ENCODE measurements at regions not wholly inside any gene's neighbourhood (a gene's known extent, or its start where the extent isn't known, plus 50 kb on each side); places are given as distances from the start of the nearest gene placed in this dataset.
"Not testable (repeated sequence)": the region's sequence is repeated elsewhere in the genome, so short reads cannot be mapped to it uniquely, and the experiment has no call there.

- no peak overlapping the region for H3K4me3 ChIP-seq (ENCODE audit: control insufficient read depth, low read depth, low read length)
- TF ChIP-seq CTCF (conservative IDR thresholded peaks at IDR 0.05; ENCODE audit: control insufficient read depth, insufficient read depth, low read depth, low read length): no peak
- DNase-seq (ENCODE audit: low read depth): peak; percentile 98
Measured at GRCh38 chr2:113818382-113818951, 62.0 kb upstream of the SLC35F5 start.

- DNase-seq (ENCODE audit: low read depth); H3K4me3 ChIP-seq (ENCODE audit: control insufficient read depth, low read depth, low read length): not testable (repeated sequence)
Measured at GRCh38 chr2:113813396-113813795, 57.0 kb upstream of the SLC35F5 start.

GRCh38 chr2:113812204-113812603 lies 55.8 kb upstream of the SLC35F5 start:
- no peak overlapping the region for H3K4me3 ChIP-seq (ENCODE audit: control insufficient read depth, low read depth, low read length)
- DNase-seq (ENCODE audit: low read depth): no peak
- TF ChIP-seq CTCF (conservative IDR thresholded peaks at IDR 0.05; ENCODE audit: control insufficient read depth, insufficient read depth, low read depth, low read length): no peak

GRCh38 chr2:113809076-113809736 lies 52.8 kb upstream of the SLC35F5 start:
- no peak for DNase-seq (ENCODE audit: low read depth)
- H3K4me3 ChIP-seq (ENCODE audit: control insufficient read depth, low read depth, low read length): no peak overlapping the region
- TF ChIP-seq CTCF (conservative IDR thresholded peaks at IDR 0.05; ENCODE audit: control insufficient read depth, insufficient read depth, low read depth, low read length): no peak

DNA sequence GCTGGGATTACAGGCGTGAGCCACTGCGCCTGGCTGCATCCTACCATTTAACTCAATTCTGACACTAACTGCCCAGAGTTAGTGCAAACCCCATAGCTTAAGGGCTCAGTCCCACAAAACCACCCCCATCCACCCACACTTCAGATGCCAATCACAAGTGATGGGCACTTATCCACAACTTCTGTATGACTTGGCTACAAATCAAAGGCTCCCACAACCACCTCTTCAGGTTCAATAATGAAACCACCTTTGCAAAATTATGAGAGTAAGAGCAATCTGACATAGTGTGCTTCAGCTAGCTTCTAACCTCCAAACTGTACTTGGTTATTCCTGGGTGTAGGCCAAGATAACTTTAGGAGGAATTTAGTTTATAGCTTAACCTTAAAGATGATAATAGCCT lies 51.3 kb upstream of the SLC35F5 start:
- H3K4me3 ChIP-seq (ENCODE audit: control insufficient read depth, low read depth, low read length): no peak overlapping the region
- no peak for DNase-seq (ENCODE audit: low read depth)
- TF ChIP-seq CTCF (conservative IDR thresholded peaks at IDR 0.05; ENCODE audit: control insufficient read depth, insufficient read depth, low read depth, low read length): no peak

DNA sequence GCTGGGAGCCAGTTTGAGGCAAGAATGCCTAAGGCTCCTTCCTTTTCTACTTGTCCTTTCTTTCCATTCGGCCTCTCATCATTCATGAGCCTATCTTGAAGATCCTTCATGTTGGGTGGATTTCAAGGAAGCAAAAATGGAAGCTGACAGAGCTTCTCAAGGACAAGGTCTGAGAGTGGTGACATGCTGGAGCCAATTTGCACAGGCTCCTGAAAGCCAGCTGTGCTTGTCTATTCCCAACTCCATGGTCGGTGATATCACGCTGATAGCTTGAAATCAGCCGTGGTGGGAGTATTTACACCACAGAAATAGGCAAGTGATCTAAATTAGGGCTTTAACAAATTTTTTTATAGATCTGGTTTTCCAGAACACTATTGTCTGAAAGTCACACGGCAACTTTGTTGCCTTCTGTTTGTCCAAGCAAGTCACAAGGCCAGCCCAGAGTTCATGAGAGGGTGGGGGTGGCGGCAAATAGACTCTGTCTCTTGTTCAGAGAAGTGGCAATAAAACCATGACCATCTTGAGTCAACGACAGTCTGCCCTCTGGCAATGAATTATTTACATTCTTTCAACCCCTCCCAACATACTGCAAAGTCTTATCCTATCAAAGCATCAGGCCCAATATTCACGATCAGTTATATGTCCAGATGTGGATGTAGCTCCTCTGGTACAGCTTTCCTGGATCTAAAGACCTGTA lies 49.9 kb upstream of the SLC35F5 start:
- no peak for DNase-seq (ENCODE audit: low read depth)
- TF ChIP-seq CTCF (conservative IDR thresholded peaks at IDR 0.05; ENCODE audit: control insufficient read depth, insufficient read depth, low read depth, low read length): no peak
- no peak overlapping the region for H3K4me3 ChIP-seq (ENCODE audit: control insufficient read depth, low read depth, low read length)
